Suprapubic skin (tissue), 3 donors: ENCODE measurements at regions not wholly inside any gene's neighbourhood (a gene's known extent, or its start where the extent isn't known, plus 50 kb on each side); places are given as distances from the start of the nearest gene placed in this dataset.

Source experiments
- POLR2AphosphoS5 ChIP-seq, 3 donors: sonication (generic); formaldehyde crosslinking; IDR thresholded peaks; one replicate each; pipeline ENCODE4 v1.6.1; 2017; ENCODE audit warnings: antibody characterized with exemption in 3 of 3
- TF ChIP-seq, protein P1 (sequence below), 2 donors: fragments of 200-600 bp in 1 of 2; fragments of 450-650 bp in 1 of 2; sonication (generic) in 1 of 2; IDR thresholded peaks; one replicate each; pipeline ENCODE4 v1.5.1; 2016 to 2019; ENCODE audit warnings: antibody characterized with exemption in 2 of 2, mild to moderate bottlenecking in 1 of 2, moderate library complexity in 1 of 2

DNA sequence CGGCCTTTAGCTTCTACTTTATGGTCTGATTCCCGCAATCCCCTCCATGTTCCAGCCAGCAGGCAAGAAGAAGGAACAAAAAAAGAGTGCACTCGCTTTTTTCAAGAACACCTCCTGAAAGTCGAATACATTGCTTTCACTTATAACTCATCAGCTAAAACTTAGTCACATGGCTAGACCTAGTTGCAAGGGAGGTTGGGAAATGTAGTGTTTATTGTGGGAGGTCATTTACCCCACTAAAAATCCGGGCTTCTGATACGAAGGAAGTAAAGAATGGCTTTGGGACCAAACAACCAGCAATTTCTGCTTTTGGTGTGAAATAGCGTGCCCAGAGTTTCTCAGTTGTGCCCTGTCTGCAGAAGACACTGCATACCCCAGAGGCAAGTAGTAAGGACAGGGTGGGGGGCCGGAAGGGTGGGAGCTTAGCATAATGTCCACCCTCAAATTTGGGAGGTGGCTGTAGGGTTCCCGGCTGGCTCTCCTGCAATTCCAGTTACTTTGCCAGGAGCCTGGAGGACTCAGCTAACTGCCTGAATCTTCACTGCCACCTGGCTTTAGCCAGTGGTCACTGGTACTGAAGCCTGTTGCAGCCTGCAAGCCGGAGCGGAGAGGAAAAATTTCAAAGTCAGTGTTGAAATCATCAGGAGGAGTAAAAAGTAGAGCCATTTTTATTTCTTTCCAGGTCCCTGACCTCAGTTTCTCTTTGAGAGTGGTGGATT is 57.7 kb upstream of the F3 start:
- TF ChIP-seq POLR2AphosphoS5 (IDR thresholded peaks at IDR 0.05): no peak
- TF ChIP-seq, protein P1, sequence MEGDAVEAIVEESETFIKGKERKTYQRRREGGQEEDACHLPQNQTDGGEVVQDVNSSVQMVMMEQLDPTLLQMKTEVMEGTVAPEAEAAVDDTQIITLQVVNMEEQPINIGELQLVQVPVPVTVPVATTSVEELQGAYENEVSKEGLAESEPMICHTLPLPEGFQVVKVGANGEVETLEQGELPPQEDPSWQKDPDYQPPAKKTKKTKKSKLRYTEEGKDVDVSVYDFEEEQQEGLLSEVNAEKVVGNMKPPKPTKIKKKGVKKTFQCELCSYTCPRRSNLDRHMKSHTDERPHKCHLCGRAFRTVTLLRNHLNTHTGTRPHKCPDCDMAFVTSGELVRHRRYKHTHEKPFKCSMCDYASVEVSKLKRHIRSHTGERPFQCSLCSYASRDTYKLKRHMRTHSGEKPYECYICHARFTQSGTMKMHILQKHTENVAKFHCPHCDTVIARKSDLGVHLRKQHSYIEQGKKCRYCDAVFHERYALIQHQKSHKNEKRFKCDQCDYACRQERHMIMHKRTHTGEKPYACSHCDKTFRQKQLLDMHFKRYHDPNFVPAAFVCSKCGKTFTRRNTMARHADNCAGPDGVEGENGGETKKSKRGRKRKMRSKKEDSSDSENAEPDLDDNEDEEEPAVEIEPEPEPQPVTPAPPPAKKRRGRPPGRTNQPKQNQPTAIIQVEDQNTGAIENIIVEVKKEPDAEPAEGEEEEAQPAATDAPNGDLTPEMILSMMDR (IDR thresholded peaks at IDR 0.05): no peak
